K562 (cell line): ENCODE measurements at regions not wholly inside any gene's neighbourhood (a gene's known extent, or its start where the extent isn't known, plus 50 kb on each side); places are given as distances from the start of the nearest gene placed in this dataset.
A peak's percentile ranks its signal among the peaks of the same experiment; 100 is the strongest.

ENCODE experiments used
- ATAC-seq: fragments of 200-7000 bp; cut with Tn5 transposase; 3 replicates; pipeline ENCODE4 v1.9.1; 2020; ENCODE audit warnings: moderate library complexity
- BruUV-seq: library from RNA; stranded (reverse); fragments of 400-500 nt; replicated peaks from 2 replicates; lab custom pipeline; 2021; lab: Mats Ljungman, UMichigan
- CTCF ChIA-PET: fragments of 300-600 bp; formaldehyde crosslinking; extraction: SDS; loops from one replicate; lab custom pipeline; 2021; ENCODE audit warnings: low intra/inter-chr PET ratio; lab: Yijun Ruan, JAX
- POLR2A ChIA-PET: fragments of 300-600, 350-650 bp; sonication (Branson Sonifier 250); formaldehyde crosslinking; extraction: SDS; loops from one replicate; lab custom pipeline; 2021; ENCODE audit warnings: antibody characterized with exemption, inconsistent platforms; lab: Yijun Ruan, JAX
- DNase-seq, 4 experiments: peaks; one replicate each; pipeline versions ENCODE4 v3.0.0 to v3.0.0-alpha.2; 2011 to 2018; ENCODE audit warnings: low spot score in 3 of 4, mixed read lengths in 3 of 4; ENCODE audit errors: extremely low read depth in 1 of 4
- FAIRE-seq: peaks from 2 replicates; lab custom pipeline; 2011; peaks lifted over from hg19 to GRCh38; lab: Jason Lieb, UNC
- H2AFZ ChIP-seq: 2 replicates; pipeline ENCODE4 v1.6.0; 2011; ENCODE audit warnings: low read depth, low read length, control low read depth, inconsistent platforms
- H3K27ac ChIP-seq: fragments of 200-600 bp; 3 replicates; pipeline ENCODE4 v1.8.0; 2011; ENCODE audit warnings: low read depth, mild to moderate bottlenecking, control low read depth, inconsistent platforms, low read length, moderate library complexity, mixed read lengths; ENCODE audit errors: extremely low read depth
- H3K27me3 ChIP-seq, 2 experiments: fragments of 300-600 bp in 1 of 2; 2 replicates in 1 of 2; 3 replicates in 1 of 2; pipeline versions ENCODE4 v1.6.0 to v1.8.0; 2011; ENCODE audit warnings: inconsistent platforms in 2 of 2, low read length in 2 of 2, mild to moderate bottlenecking in 1 of 2, mixed read lengths in 1 of 2, moderate library complexity in 1 of 2; ENCODE audit not compliant: control insufficient read depth in 2 of 2, insufficient read depth in 2 of 2
- H3K36me3 ChIP-seq: fragments of 300-600 bp; 3 replicates; pipeline ENCODE4 v1.8.0; 2011; ENCODE audit warnings: mild to moderate bottlenecking, low read length, inconsistent platforms; ENCODE audit not compliant: control insufficient read depth, insufficient read depth
- H3K4me1 ChIP-seq, 2 experiments: fragments of 200-600 bp in 1 of 2; replicated peaks in 1 of 2; 2 replicates in 1 of 2; 3 replicates in 1 of 2; pipeline versions ENCODE4 v1.5.1 to v1.8.0; 2011; ENCODE audit warnings: inconsistent platforms in 2 of 2, low read length in 2 of 2, mild to moderate bottlenecking in 1 of 2, mixed read lengths in 1 of 2, moderate library complexity in 1 of 2; ENCODE audit not compliant: control insufficient read depth in 2 of 2, insufficient read depth in 2 of 2
- H3K4me2 ChIP-seq: 2 replicates; pipeline ENCODE4 v1.6.1; 2011; ENCODE audit warnings: low read length, control low read depth, inconsistent platforms, mixed read lengths; ENCODE audit not compliant: insufficient read depth
- H3K4me3 ChIP-seq: fragments of 200-600 bp; sonication (generic), shearing (Covaris generic); 2 replicates; pipeline ENCODE4 v1.5.1; 2016; ENCODE audit warnings: control low read depth, inconsistent platforms
- H3K79me2 ChIP-seq: fragments of 200-600 bp; 3 replicates; pipeline ENCODE4 v1.8.0; 2011; ENCODE audit warnings: low read length, inconsistent platforms; ENCODE audit not compliant: control insufficient read depth, insufficient read depth
- H3K9ac ChIP-seq, 2 experiments: 2 replicates each; pipeline versions ENCODE4 v1.6.0 to v1.6.1; 2011; ENCODE audit warnings: low read depth in 2 of 2, low read length in 2 of 2, control low read depth in 1 of 2, inconsistent platforms in 1 of 2, mild to moderate bottlenecking in 1 of 2, mixed read lengths in 1 of 2; ENCODE audit not compliant: insufficient read depth in 1 of 2
- H3K9me1 ChIP-seq: one replicate; pipeline ENCODE4 v1.6.0; 2011; ENCODE audit warnings: inconsistent platforms, mild to moderate bottlenecking, low read length, moderate library complexity; ENCODE audit not compliant: control insufficient read depth, insufficient read depth
- H3K9me3 ChIP-seq: replicated peaks from 2 replicates; pipeline ENCODE4 v1.5.1; 2011; ENCODE audit warnings: low read depth, low read length, inconsistent platforms; ENCODE audit not compliant: control insufficient read depth, insufficient read depth
- H4K20me1 ChIP-seq: replicated peaks from 2 replicates; pipeline ENCODE4 v1.6.1; 2011; ENCODE audit warnings: low read length, inconsistent platforms, mixed read lengths; ENCODE audit not compliant: control insufficient read depth, insufficient read depth
- CEBPB ChIP-seq: fragments of 450-650 bp; IDR thresholded peaks from 2 replicates; pipeline ENCODE4 v1.6.1; 2016; ENCODE audit warnings: missing genetic modification characterization, missing compliant biosample characterization
- JUND ChIP-seq, 2 experiments: IDR thresholded peaks; 2 replicates in 1 of 2; 3 replicates in 1 of 2; pipeline ENCODE4 v1.6.1; 2011; ENCODE audit warnings: borderline replicate concordance in 2 of 2, low read depth in 2 of 2, low read length in 2 of 2, improper control_type of control experiment in 1 of 2, missing biosample characterization in 1 of 2, missing genetic modification characterization in 1 of 2, missing genetic modification reagents in 1 of 2
- NCOR1 ChIP-seq: fragments of 450-650 bp; IDR thresholded peaks from 2 replicates; pipeline ENCODE4 v1.6.1; 2016; ENCODE audit warnings: mild to moderate bottlenecking, moderate library complexity
- NFIC ChIP-seq: fragments of 450-650 bp; IDR thresholded peaks from 2 replicates; pipeline ENCODE4 v1.6.1; 2017; ENCODE audit warnings: mild to moderate bottlenecking, inconsistent platforms
- NFIX ChIP-seq: fragments of 250-450 bp; sonication (Bioruptor Pico); IDR thresholded peaks from 2 replicates; pipeline ENCODE4 v1.4.0; 2020; ENCODE audit warnings: low read depth, mild to moderate bottlenecking, moderate library complexity
- SMAD1 ChIP-seq: fragments of 150-350 bp; IDR thresholded peaks from 2 replicates; pipeline ENCODE4 v1.6.1; 2014; ENCODE audit warnings: low read length, low read depth; ENCODE audit not compliant: partially characterized antibody
- SP2 ChIP-seq: IDR thresholded peaks from 2 replicates; pipeline ENCODE4 v1.6.1; 2011; ENCODE audit warnings: mild to moderate bottlenecking, low read depth, low read length, moderate library complexity; ENCODE audit not compliant: poor library complexity, severe bottlenecking; ENCODE audit errors: extremely low read depth
- WHSC1 ChIP-seq: IDR thresholded peaks from one replicate; pipeline ENCODE4 v1.6.1; 2012; ENCODE audit warnings: low read length, control low read depth, inconsistent platforms
- WGBS: fragments of 100-300 bp; shearing (Covaris generic); methylation state at CpG from one replicate; pipeline ENCODE4 v1.1.6; 2016; ENCODE audit warnings: low coverage, mixed read lengths; ENCODE audit not compliant: insufficient coverage; ENCODE audit errors: missing lambda C conversion rate; 5-methylcytosine and 5-hydroxymethylcytosine counted together
- in situ Hi-C: fragments of 300-500 bp; cut with MboI; formaldehyde crosslinking; loops from 4 replicates; pipeline ENCODE4 v1.15.0; 2018; ENCODE audit warnings: inconsistent platforms, mixed read lengths
- intact Hi-C: fragments of 100-400 bp; cut with micrococcal nuclease; formaldehyde crosslinking; loops from 2 replicates; pipeline ENCODE4 v1.14.2; 2022

GRCh38 chr15:96237002-96237401, 93.5 kb upstream of the NR2F2 start:
- Histone ChIP-seq H3K27ac (no peak overlapping the region), H3K9me3 (no peaks in the 10 kb centered on the region), H3K4me3 (no peak overlapping the region), H2AFZ (no peak overlapping the region), H3K27me3 (no peaks in the 10 kb centered on the region), H3K79me2 (no peaks in the 10 kb centered on the region), H3K9me1 (no peaks in the 10 kb centered on the region), H3K4me2 (no peak overlapping the region), H3K9ac (no peak overlapping the region), H3K36me3 (no peaks in the 10 kb centered on the region), H3K4me1 (peaks cover 0 to 17% of the 10 kb centered on the region in 2 experiments; a peak in 4 of 5 replicates), H4K20me1 (no peaks in the 10 kb centered on the region)
- in situ Hi-C loops, result no loop called here
- DNase-seq (no peak), FAIRE-seq (no peak), ATAC-seq (no peak)
- CTCF ChIA-PET, result no interaction called here
- TF ChIP-seq SMAD1 (no peak), NFIC (peak; percentile 86), JUND (IDR thresholded peaks at IDR 0.05; ENCODE audit: borderline replicate concordance, low read depth, low read length) (no peak), JUND (tag; IDR thresholded peaks at IDR 0.05; ENCODE audit: borderline replicate concordance, low read depth, low read length) (no peak), CEBPB (tag) (0 out of 2 replicates have a peak, but pooled peaks have one; percentile 8), NFIX (CRISPR knock-in tag) (0 out of 2 replicates have a peak, but pooled peaks have one; percentile 21), WHSC1 (no peak), SP2 (no peak), NCOR1 (no peak)
- BruUV-seq, result no TSS peak
- POLR2A ChIA-PET, result interaction anchor here (0.5 to 1.2 kb wide), 3 partner anchors 16 to 183 kb away, joined by 3 read pairs; no protein-coding TSS in a partner anchor
- intact Hi-C loops, result no loop called here
- 50% methylated on average over 1 of the region's 1 CpG for WGBS
